ENCODE measurements at regions not wholly inside any gene's neighbourhood (a gene's known extent, or its start where the extent isn't known, plus 50 kb on each side); places are given as distances from the start of the nearest gene placed in this dataset.

GRCh38 chr1:115466433-115466832 is 128.4 kb upstream of the NGF start:
- Histone ChIP-seq H2AFZ (ENCODE audit: low read depth) (no peak overlapping the region), H4K20me1 (ENCODE audit: insufficient read depth) (no peaks in the 10 kb centered on the region), H3K9me3 (no peaks in the 10 kb centered on the region), H3K27ac (ENCODE audit: low read depth in 2 of 2, low read length in 1 of 2) (no peak overlapping the region), H3F3A (replicated peaks; ENCODE audit: insufficient read depth) (peaks cover 14% of the 10 kb centered on the region), H3K4me2 (no peak overlapping the region), H3K9me2 (no peaks in the 10 kb centered on the region), H3K27me3 (ENCODE audit: insufficient read depth) (no peaks in the 10 kb centered on the region), H3K79me2 (ENCODE audit: insufficient read depth) (no peaks in the 10 kb centered on the region), H3K36me3 (replicated peaks in 1 of 2; ENCODE audit: control insufficient read depth in 1 of 2, insufficient read depth in 2 of 2, low read length in 1 of 2) (no peaks in the 10 kb centered on the region), H3K4me3 (ENCODE audit: low read depth in 2 of 2, low read length in 1 of 2) (no peak overlapping the region), H3K4me1 (ENCODE audit: control insufficient read depth in 1 of 2, insufficient read depth in 2 of 2, low read depth in 1 of 2, low read length in 1 of 2) (peaks cover 8 to 9% of the 10 kb centered on the region in 2 experiments; a peak in 1 of 4 replicates), H3K9ac (no peak overlapping the region)
- peak; percentile 31; the same call in 1 of the 2 replicates for TF ChIP-seq RAD21 (IDR thresholded peaks at IDR 0.05; ENCODE audit: low read length)
- peak; percentile 31; the same call in 1 of the 2 replicates for TF ChIP-seq SMC3 (IDR thresholded peaks at IDR 0.05; ENCODE audit: low read depth, low read length)
- TF ChIP-seq CTCF (IDR thresholded peaks at IDR 0.05): peak; percentile 31
- no peak for TF ChIP-seq ZBTB33 (IDR thresholded peaks at IDR 0.05; ENCODE audit: borderline replicate concordance, low read depth)
- DNase-seq: no peak
- ChIA-PET CTCF (interaction anchor here (0.6 to 10.5 kb wide), 13 partner anchors 40 to 486 kb away, joined by 3 to 280 read pairs (median 4); no protein-coding TSS in a partner anchor), POLR2A (no interaction called here)
- WGBS (ENCODE audit: low lambda C conversion rate): 94% methylated on average over 2 of the region's 3 CpGs

- H3K4me3 ChIP-seq (ENCODE audit: low read depth in 2 of 2, low read length in 1 of 2): no peak overlapping the region
- 81% methylated on average over 4 of the region's 4 CpGs for WGBS (ENCODE audit: low lambda C conversion rate)
- ChIA-PET CTCF (interaction anchor here (0.9 to 10.5 kb wide), 14 partner anchors 30 to 352 kb away, joined by 3 to 280 read pairs (median 4); no protein-coding TSS in a partner anchor), POLR2A (no interaction called here)
- no peak overlapping the region for H3K4me2 ChIP-seq
- H3K9ac ChIP-seq: no peak overlapping the region
- H3K36me3 ChIP-seq (replicated peaks in 1 of 2; ENCODE audit: control insufficient read depth in 1 of 2, insufficient read depth in 2 of 2, low read length in 1 of 2): no peaks in the 10 kb centered on the region
- TF ChIP-seq REST (IDR thresholded peaks at IDR 0.05; ENCODE audit: low read depth, low read length) (no peak), SIN3A (IDR thresholded peaks at IDR 0.05; ENCODE audit: borderline replicate concordance, low read depth, low read length) (no peak), TEAD4 (IDR thresholded peaks at IDR 0.05; ENCODE audit: borderline replicate concordance, insufficient read depth) (no peak), SMC3 (IDR thresholded peaks at IDR 0.05; ENCODE audit: low read depth, low read length) (0 out of 2 replicates have a peak, but pooled peaks have one; percentile 7), EZH2phosphoT487 (IDR thresholded peaks at IDR 0.05; ENCODE audit: borderline replicate concordance, low read depth) (no peak)
- H3K9me2 ChIP-seq: no peaks in the 10 kb centered on the region
- no peaks in the 10 kb centered on the region for H3K79me2 ChIP-seq (ENCODE audit: insufficient read depth)
- H2AFZ ChIP-seq (ENCODE audit: low read depth): no peak overlapping the region
- H3K27ac ChIP-seq (ENCODE audit: low read depth in 2 of 2, low read length in 1 of 2): no peak overlapping the region
- H3F3A ChIP-seq (replicated peaks; ENCODE audit: insufficient read depth): peaks cover 14% of the 10 kb centered on the region
- H3K27me3 ChIP-seq (ENCODE audit: insufficient read depth): no peaks in the 10 kb centered on the region
- H3K9me3 ChIP-seq: no peaks in the 10 kb centered on the region
- peaks cover 8 to 9% of the 10 kb centered on the region in 2 experiments; a peak in 1 of 4 replicates for H3K4me1 ChIP-seq (ENCODE audit: control insufficient read depth in 1 of 2, insufficient read depth in 2 of 2, low read depth in 1 of 2, low read length in 1 of 2)
- H4K20me1 ChIP-seq (ENCODE audit: insufficient read depth): no peaks in the 10 kb centered on the region
- peak; percentile 28 for DNase-seq
These were observed 127.8 kb upstream of the NGF start for GRCh38 chr1:115465802-115466363.
